HG03196 (cell line): ENCODE measurements at regions not wholly inside any gene's neighbourhood (a gene's known extent, or its start where the extent isn't known, plus 50 kb on each side); places are given as distances from the start of the nearest gene placed in this dataset.
"Not testable (repeated sequence)": the region's sequence is repeated elsewhere in the genome, so short reads cannot be mapped to it uniquely, and the experiment has no call there.

ENCODE experiments used
- ATAC-seq: cut with Tn5 transposase; IDR thresholded peaks from one replicate; pipeline ENCODE4 v1.9.1; 2021; ENCODE audit not compliant: unreplicated experiment

- no peak for ATAC-seq
Measured at GRCh38 chr10:2051108-2051507, 313.8 kb upstream of the ADARB2 start.

- ATAC-seq = no peak
Measured at GRCh38 chr10:2049560-2049959, 312.2 kb upstream of the ADARB2 start.

- no peak for ATAC-seq
Measured at GRCh38 chr10:2048337-2048973, 311.1 kb upstream of the ADARB2 start.

- ATAC-seq = no peak
Measured at GRCh38 chr10:2047679-2048078, 310.4 kb upstream of the ADARB2 start.

- no peak for ATAC-seq
Measured at GRCh38 chr10:2043379-2043778, 306.1 kb upstream of the ADARB2 start.

GRCh38 chr10:2038036-2038435 lies 300.7 kb upstream of the ADARB2 start:
- no peak for ATAC-seq

- ATAC-seq = no peak
Measured at GRCh38 chr10:2037246-2037645, 299.9 kb upstream of the ADARB2 start.

- no peak for ATAC-seq
Measured at GRCh38 chr10:2036209-2036608, 298.9 kb upstream of the ADARB2 start.

- ATAC-seq = no peak
Measured at GRCh38 chr10:2030046-2030445, 292.7 kb upstream of the ADARB2 start.

- ATAC-seq = no peak
Measured at GRCh38 chr10:2026936-2027335, 289.6 kb upstream of the ADARB2 start.

- ATAC-seq = not testable (repeated sequence)
Measured at GRCh38 chr10:2024750-2025149, 287.4 kb upstream of the ADARB2 start.

- no peak for ATAC-seq
Measured at GRCh38 chr10:2023687-2024086, 286.4 kb upstream of the ADARB2 start.

GRCh38 chr10:2022401-2022800 lies 285.1 kb upstream of the ADARB2 start:
- ATAC-seq = no peak

GRCh38 chr10:2020836-2021235 lies 283.5 kb upstream of the ADARB2 start:
- no peak for ATAC-seq

GRCh38 chr10:2019803-2020202 lies 282.5 kb upstream of the ADARB2 start:
- no peak for ATAC-seq

GRCh38 chr10:2019281-2019680 lies 282.0 kb upstream of the ADARB2 start:
- no peak for ATAC-seq

GRCh38 chr10:2014541-2014940 lies 277.2 kb upstream of the ADARB2 start:
- ATAC-seq = no peak

GRCh38 chr10:2012209-2012608 lies 274.9 kb upstream of the ADARB2 start:
- ATAC-seq = no peak

GRCh38 chr10:2011106-2011716 lies 273.9 kb upstream of the ADARB2 start:
- no peak for ATAC-seq

GRCh38 chr10:2005546-2005945 lies 268.2 kb upstream of the ADARB2 start:
- ATAC-seq = no peak

- ATAC-seq = no peak
Measured at GRCh38 chr10:1992930-1993329, 255.6 kb upstream of the ADARB2 start.

GRCh38 chr10:1989090-1989489 lies 251.8 kb upstream of the ADARB2 start:
- no peak for ATAC-seq

- ATAC-seq = no peak
Measured at GRCh38 chr10:1981976-1982375, 244.7 kb upstream of the ADARB2 start.
